K562 (cell line): ENCODE measurements at regions not wholly inside any gene's neighbourhood (a gene's known extent, or its start where the extent isn't known, plus 50 kb on each side); places are given as distances from the start of the nearest gene placed in this dataset.

Source experiments
- ATAC-seq: fragments of 200-7000 bp; cut with Tn5 transposase; 3 replicates; pipeline ENCODE4 v1.9.1; 2020; ENCODE audit warnings: moderate library complexity
- BruUV-seq: library from RNA; stranded (reverse); fragments of 400-500 nt; replicated peaks from 2 replicates; lab custom pipeline; 2021; lab: Mats Ljungman, UMichigan
- CTCF ChIA-PET: fragments of 300-600 bp; formaldehyde crosslinking; extraction: SDS; loops from one replicate; lab custom pipeline; 2021; ENCODE audit warnings: low intra/inter-chr PET ratio; lab: Yijun Ruan, JAX
- POLR2A ChIA-PET: fragments of 300-600, 350-650 bp; sonication (Branson Sonifier 250); formaldehyde crosslinking; extraction: SDS; loops from one replicate; lab custom pipeline; 2021; ENCODE audit warnings: antibody characterized with exemption, inconsistent platforms; lab: Yijun Ruan, JAX
- DNase-seq, 4 experiments: peaks; one replicate each; pipeline versions ENCODE4 v3.0.0 to v3.0.0-alpha.2; 2011 to 2018; ENCODE audit warnings: low spot score in 3 of 4, mixed read lengths in 3 of 4; ENCODE audit errors: extremely low read depth in 1 of 4
- FAIRE-seq: peaks from 2 replicates; lab custom pipeline; 2011; peaks lifted over from hg19 to GRCh38; lab: Jason Lieb, UNC
- H2AFZ ChIP-seq: 2 replicates; pipeline ENCODE4 v1.6.0; 2011; ENCODE audit warnings: low read depth, low read length, control low read depth, inconsistent platforms
- H3K27ac ChIP-seq: fragments of 200-600 bp; 3 replicates; pipeline ENCODE4 v1.8.0; 2011; ENCODE audit warnings: low read depth, mild to moderate bottlenecking, control low read depth, inconsistent platforms, low read length, moderate library complexity, mixed read lengths; ENCODE audit errors: extremely low read depth
- H3K27me3 ChIP-seq, 2 experiments: fragments of 300-600 bp in 1 of 2; 2 replicates in 1 of 2; 3 replicates in 1 of 2; pipeline versions ENCODE4 v1.6.0 to v1.8.0; 2011; ENCODE audit warnings: inconsistent platforms in 2 of 2, low read length in 2 of 2, mild to moderate bottlenecking in 1 of 2, mixed read lengths in 1 of 2, moderate library complexity in 1 of 2; ENCODE audit not compliant: control insufficient read depth in 2 of 2, insufficient read depth in 2 of 2
- H3K36me3 ChIP-seq: fragments of 300-600 bp; 3 replicates; pipeline ENCODE4 v1.8.0; 2011; ENCODE audit warnings: mild to moderate bottlenecking, low read length, inconsistent platforms; ENCODE audit not compliant: control insufficient read depth, insufficient read depth
- H3K4me1 ChIP-seq, 2 experiments: fragments of 200-600 bp in 1 of 2; replicated peaks in 1 of 2; 2 replicates in 1 of 2; 3 replicates in 1 of 2; pipeline versions ENCODE4 v1.5.1 to v1.8.0; 2011; ENCODE audit warnings: inconsistent platforms in 2 of 2, low read length in 2 of 2, mild to moderate bottlenecking in 1 of 2, mixed read lengths in 1 of 2, moderate library complexity in 1 of 2; ENCODE audit not compliant: control insufficient read depth in 2 of 2, insufficient read depth in 2 of 2
- H3K4me2 ChIP-seq: 2 replicates; pipeline ENCODE4 v1.6.1; 2011; ENCODE audit warnings: low read length, control low read depth, inconsistent platforms, mixed read lengths; ENCODE audit not compliant: insufficient read depth
- H3K4me3 ChIP-seq: fragments of 200-600 bp; sonication (generic), shearing (Covaris generic); 2 replicates; pipeline ENCODE4 v1.5.1; 2016; ENCODE audit warnings: control low read depth, inconsistent platforms
- H3K79me2 ChIP-seq: fragments of 200-600 bp; 3 replicates; pipeline ENCODE4 v1.8.0; 2011; ENCODE audit warnings: low read length, inconsistent platforms; ENCODE audit not compliant: control insufficient read depth, insufficient read depth
- H3K9ac ChIP-seq, 2 experiments: 2 replicates each; pipeline versions ENCODE4 v1.6.0 to v1.6.1; 2011; ENCODE audit warnings: low read depth in 2 of 2, low read length in 2 of 2, control low read depth in 1 of 2, inconsistent platforms in 1 of 2, mild to moderate bottlenecking in 1 of 2, mixed read lengths in 1 of 2; ENCODE audit not compliant: insufficient read depth in 1 of 2
- H3K9me1 ChIP-seq: one replicate; pipeline ENCODE4 v1.6.0; 2011; ENCODE audit warnings: inconsistent platforms, mild to moderate bottlenecking, low read length, moderate library complexity; ENCODE audit not compliant: control insufficient read depth, insufficient read depth
- H3K9me3 ChIP-seq: replicated peaks from 2 replicates; pipeline ENCODE4 v1.5.1; 2011; ENCODE audit warnings: low read depth, low read length, inconsistent platforms; ENCODE audit not compliant: control insufficient read depth, insufficient read depth
- H4K20me1 ChIP-seq: replicated peaks from 2 replicates; pipeline ENCODE4 v1.6.1; 2011; ENCODE audit warnings: low read length, inconsistent platforms, mixed read lengths; ENCODE audit not compliant: control insufficient read depth, insufficient read depth
- CHD4 ChIP-seq: fragments of 200-600 bp; sonication (generic); IDR thresholded peaks from 3 replicates; pipeline ENCODE4 v1.6.1; 2012; ENCODE audit warnings: low read depth, mild to moderate bottlenecking, mixed read lengths, low read length, inconsistent platforms; ENCODE audit not compliant: insufficient read depth, insufficient replicate concordance, poor library complexity, severe bottlenecking
- E2F1 ChIP-seq: sonication (generic); formaldehyde crosslinking; IDR thresholded peaks from 2 replicates; pipeline ENCODE4 v1.8.1; 2023; ENCODE audit warnings: mild to moderate bottlenecking, missing genetic modification reagents, moderate library complexity
- KLF6 ChIP-seq: fragments of 250-450 bp; sonication (Bioruptor Pico); IDR thresholded peaks from 2 replicates; pipeline ENCODE4 v1.4.0; 2020; ENCODE audit warnings: mild to moderate bottlenecking, moderate library complexity, borderline replicate concordance
- NR2C1 ChIP-seq, 2 experiments: fragments of 450-650 bp; IDR thresholded peaks; 2 replicates each; pipeline ENCODE4 v1.6.1; 2017; ENCODE audit warnings: mild to moderate bottlenecking in 2 of 2, antibody characterized with exemption in 1 of 2, inconsistent platforms in 1 of 2, missing compliant biosample characterization in 1 of 2, missing genetic modification characterization in 1 of 2
- NUFIP1 ChIP-seq: fragments of 450-650 bp; IDR thresholded peaks from 2 replicates; pipeline ENCODE4 v1.6.1; 2018; ENCODE audit not compliant: partially characterized antibody
- TBL1XR1 ChIP-seq, 2 experiments: IDR thresholded peaks; 2 replicates each; pipeline ENCODE4 v1.6.1; 2012; ENCODE audit warnings: improper control_type of control experiment in 2 of 2, low read length in 2 of 2, mild to moderate bottlenecking in 1 of 2
- WHSC1 ChIP-seq: IDR thresholded peaks from one replicate; pipeline ENCODE4 v1.6.1; 2012; ENCODE audit warnings: low read length, control low read depth, inconsistent platforms
- ZNF592 ChIP-seq: fragments of 450-650 bp; IDR thresholded peaks from 2 replicates; pipeline ENCODE4 v1.6.1; 2017; ENCODE audit warnings: antibody characterized with exemption, mild to moderate bottlenecking
- ZNF766 ChIP-seq: fragments of 200-800 bp; sonication (Bioruptor generic); conservative IDR thresholded peaks from 2 replicates; pipeline ENCODE4 v1.6.1; 2016; ENCODE audit warnings: missing genetic modification characterization, missing compliant biosample characterization
- WGBS: fragments of 100-300 bp; shearing (Covaris generic); methylation state at CpG from one replicate; pipeline ENCODE4 v1.1.6; 2016; ENCODE audit warnings: low coverage, mixed read lengths; ENCODE audit not compliant: insufficient coverage; ENCODE audit errors: missing lambda C conversion rate; 5-methylcytosine and 5-hydroxymethylcytosine counted together
- in situ Hi-C: fragments of 300-500 bp; cut with MboI; formaldehyde crosslinking; loops from 4 replicates; pipeline ENCODE4 v1.15.0; 2018; ENCODE audit warnings: inconsistent platforms, mixed read lengths
- intact Hi-C: fragments of 100-400 bp; cut with micrococcal nuclease; formaldehyde crosslinking; loops from 2 replicates; pipeline ENCODE4 v1.14.2; 2022

GRCh38 chr14:22384974-22385526 is 204.0 kb downstream of the DAD1 start:
- no peak overlapping the region for H3K4me3 ChIP-seq
- intact Hi-C loops = loop anchor here (10.0 kb wide), 1 partner anchor 270 kb away; no protein-coding TSS in a partner anchor
- no peaks in the 10 kb centered on the region for H3K9me1 ChIP-seq
- in situ Hi-C loops = loop anchor here (5.0 to 10.0 kb wide), 2 partner anchors 68 to 170 kb away; no protein-coding TSS in a partner anchor
- no peaks in the 10 kb centered on the region for H3K36me3 ChIP-seq
- FAIRE-seq = no peak
- H3K9ac ChIP-seq = no peak overlapping the region
- ChIA-PET CTCF (no interaction called here), POLR2A (interaction anchor here (0.7 kb wide), 1 partner anchor 19 kb away, joined by 3 read pairs; no protein-coding TSS in a partner anchor)
- no peak overlapping the region for H2AFZ ChIP-seq
- no peak overlapping the region for H3K27ac ChIP-seq
- no peaks in the 10 kb centered on the region for H3K79me2 ChIP-seq
- DNase-seq = no peak
- BruUV-seq = no TSS peak
- no peak for ATAC-seq
- H3K4me2 ChIP-seq = no peak overlapping the region
- TF ChIP-seq KLF6 = no peak
- no peak for TF ChIP-seq NUFIP1
- TF ChIP-seq NR2C1 (IDR thresholded peaks at IDR 0.05) = no peak
- TF ChIP-seq NR2C1 (tag; IDR thresholded peaks at IDR 0.05) = no peak
- TF ChIP-seq TBL1XR1 (IDR thresholded peaks at IDR 0.05; ENCODE audit: low read length in 2 of 2) = no peak
- no peak for TF ChIP-seq WHSC1
- TF ChIP-seq ZNF766 (CRISPR knock-in tag) = no peak
- TF ChIP-seq E2F1 (CRISPR knock-in tag) = no peak
- TF ChIP-seq ZNF592 = no peak
- TF ChIP-seq CHD4 = no peak
- no peaks in the 10 kb centered on the region for H3K4me1 ChIP-seq
- peaks cover 8 to 19% of the 10 kb centered on the region in 2 experiments; a peak in 3 of 5 replicates for H3K27me3 ChIP-seq
- 0% methylated on average over 2 of the region's 2 CpGs for WGBS
- H3K9me3 ChIP-seq = no peaks in the 10 kb centered on the region
- no peaks in the 10 kb centered on the region for H4K20me1 ChIP-seq
